GM23338 (cell line): ENCODE measurements at regions not wholly inside any gene's neighbourhood (a gene's known extent, or its start where the extent isn't known, plus 50 kb on each side); places are given as distances from the start of the nearest gene placed in this dataset.

Source experiments
- ATAC-seq: fragments of 200-7000 bp; cut with Tn5 transposase; 3 replicates; pipeline ENCODE4 v1.9.1; 2020
- DNase-seq: peaks from one replicate; pipeline ENCODE4 v3.0.0-alpha.2; 2015; ENCODE audit warnings: low spot score
- H2AFZ ChIP-seq: fragments of 200-600 bp; sonication (generic); 2 replicates; pipeline ENCODE4 v1.8.0; 2016; ENCODE audit warnings: antibody characterized with exemption, mild to moderate bottlenecking, moderate library complexity
- H3F3A ChIP-seq: fragments of 200-600 bp; sonication (generic); replicated peaks from 2 replicates; pipeline ENCODE4 v1.8.0; 2017; ENCODE audit warnings: antibody characterized with exemption, mixed run types, low read depth
- H3K27ac ChIP-seq: fragments of 200-600 bp; sonication (generic); 2 replicates; pipeline ENCODE4 v1.6.1; 2016; ENCODE audit warnings: low read depth
- H3K27me3 ChIP-seq: fragments of 200-600 bp; sonication (generic); 2 replicates; pipeline ENCODE4 v1.8.0; 2016; ENCODE audit warnings: mild to moderate bottlenecking, mixed run types, moderate library complexity; ENCODE audit not compliant: insufficient read depth
- H3K36me3 ChIP-seq: fragments of 200-600 bp; sonication (generic); 2 replicates; pipeline ENCODE4 v1.8.0; 2016; ENCODE audit warnings: mild to moderate bottlenecking; ENCODE audit not compliant: insufficient read depth
- H3K4me1 ChIP-seq: fragments of 200-600 bp; sonication (generic); 2 replicates; pipeline ENCODE4 v1.8.0; 2016; ENCODE audit warnings: mild to moderate bottlenecking, moderate library complexity; ENCODE audit not compliant: insufficient read depth
- H3K4me2 ChIP-seq: fragments of 200-600 bp; sonication (generic); 2 replicates; pipeline ENCODE4 v1.7.1; 2017; ENCODE audit warnings: mixed run types
- H3K4me3 ChIP-seq: fragments of 200-600 bp; sonication (generic); 2 replicates; pipeline ENCODE4 v1.6.1; 2016; ENCODE audit warnings: mixed run types
- H3K79me2 ChIP-seq: fragments of 200-600 bp; sonication (generic); replicated peaks from 2 replicates; pipeline ENCODE4 v1.8.0; 2017; ENCODE audit warnings: mild to moderate bottlenecking; ENCODE audit not compliant: insufficient read depth
- H3K9me2 ChIP-seq: fragments of 200-600 bp; sonication (generic); 2 replicates; pipeline ENCODE4 v1.8.0; 2017; ENCODE audit not compliant: insufficient read depth
- H4K20me1 ChIP-seq: fragments of 200-600 bp; sonication (generic); replicated peaks from 2 replicates; pipeline ENCODE4 v1.8.0; 2017; ENCODE audit warnings: mild to moderate bottlenecking; ENCODE audit not compliant: insufficient read depth
- H3K27ac Mint-ChIP-seq: 2 replicates; pipeline ENCODE4 v1.8.0; 2020; ENCODE audit warnings: inconsistent platforms, mild to moderate bottlenecking, moderate library complexity, mixed read lengths
- H3K27me3 Mint-ChIP-seq: 3 replicates; pipeline ENCODE4 v1.8.0; 2022; ENCODE audit warnings: low read depth, mild to moderate bottlenecking, moderate library complexity, mixed read lengths, inconsistent platforms; ENCODE audit not compliant: insufficient read depth, poor library complexity
- H3K36me3 Mint-ChIP-seq: 3 replicates; pipeline ENCODE4 v1.8.0; 2021; ENCODE audit warnings: low read depth, mild to moderate bottlenecking, inconsistent platforms, moderate library complexity, mixed read lengths
- H3K4me1 Mint-ChIP-seq: 3 replicates; pipeline ENCODE4 v1.8.0; 2020; ENCODE audit warnings: mild to moderate bottlenecking, inconsistent platforms, mixed read lengths
- H3K4me3 Mint-ChIP-seq: 3 replicates; pipeline ENCODE4 v1.8.0; 2021; ENCODE audit warnings: moderate library complexity, mild to moderate bottlenecking, inconsistent platforms, mixed read lengths
- H3K9me3 Mint-ChIP-seq: 3 replicates; pipeline ENCODE4 v1.8.0; 2020; ENCODE audit warnings: moderate library complexity, mild to moderate bottlenecking, inconsistent platforms, mixed read lengths
- CTCF ChIP-seq, 2 experiments: fragments of 200-600 bp in 1 of 2; sonication (generic) in 1 of 2; conservative IDR thresholded peaks; 2 replicates each; pipeline versions ENCODE4 v1.5.1 to v1.6.1; 2016 to 2017; ENCODE audit warnings: antibody characterized with exemption in 2 of 2, low read depth in 2 of 2, mild to moderate bottlenecking in 2 of 2, moderate library complexity in 1 of 2
- EZH2 ChIP-seq: fragments of 200-600 bp; sonication (generic); IDR thresholded peaks from one replicate; pipeline ENCODE4 v1.8.0; 2017; ENCODE audit warnings: antibody characterized with exemption, mild to moderate bottlenecking, low read depth; ENCODE audit not compliant: unreplicated experiment
- EZH2phosphoT487 ChIP-seq: fragments of 200-600 bp; sonication (generic); IDR thresholded peaks from one replicate; pipeline ENCODE4 v1.8.1; 2018; ENCODE audit warnings: antibody characterized with exemption; ENCODE audit not compliant: unreplicated experiment
- POLR2AphosphoS5 ChIP-seq: IDR thresholded peaks from 2 replicates; pipeline ENCODE4 v1.6.1; 2016; ENCODE audit warnings: antibody characterized with exemption, low read depth
- STAT1 ChIP-seq: IDR thresholded peaks from one replicate; pipeline ENCODE4 v1.6.1; 2016; ENCODE audit warnings: antibody characterized with exemption; ENCODE audit not compliant: unreplicated experiment
- ZNF114 ChIP-seq: fragments of 250-450 bp; sonication (Bioruptor Pico); IDR thresholded peaks from 2 replicates; pipeline ENCODE4 v1.5.0; 2020; ENCODE audit warnings: mild to moderate bottlenecking, moderate library complexity
- ZNF331 ChIP-seq: fragments of 250-450 bp; sonication (Bioruptor Pico); IDR thresholded peaks from 2 replicates; pipeline ENCODE4 v1.5.0; 2020; ENCODE audit warnings: low read depth, mild to moderate bottlenecking, moderate library complexity
- ZNF462 ChIP-seq: fragments of 250-450 bp; sonication (Bioruptor Pico); IDR thresholded peaks from 2 replicates; pipeline ENCODE4 v1.5.0; 2020; ENCODE audit warnings: mild to moderate bottlenecking, moderate library complexity

GRCh38 chr9:134971196-134971595 is 53.5 kb upstream of the FCN1 start:
- H3F3A ChIP-seq = no peaks in the 10 kb centered on the region
- peaks cover 6% of the 10 kb centered on the region for H3K27me3 Mint-ChIP-seq
- H2AFZ ChIP-seq = no peak overlapping the region
- TF ChIP-seq ZNF331 (no peak), POLR2AphosphoS5 (no peak), EZH2phosphoT487 (no peak), ZNF114 (CRISPR knock-in tag) (no peak), CTCF (conservative IDR thresholded peaks at IDR 0.05; ENCODE audit: low read depth in 2 of 2) (no peak), ZNF462 (CRISPR knock-in tag) (no peak), STAT1 (no peak), EZH2 (no peak)
- ATAC-seq (no peak), DNase-seq (no peak)
- no peaks in the 10 kb centered on the region for H3K36me3 Mint-ChIP-seq
- no peak overlapping the region for H3K4me3 Mint-ChIP-seq
- no peaks in the 10 kb centered on the region for H3K27me3 ChIP-seq
- peaks cover 51% of the 10 kb centered on the region for H3K4me1 Mint-ChIP-seq
- no peak overlapping the region for H3K27ac ChIP-seq
- H4K20me1 ChIP-seq = no peaks in the 10 kb centered on the region
- no peaks in the 10 kb centered on the region for H3K36me3 ChIP-seq
- no peaks in the 10 kb centered on the region for H3K79me2 ChIP-seq
- H3K4me1 ChIP-seq = peaks cover 25% of the 10 kb centered on the region
- no peak overlapping the region for H3K27ac Mint-ChIP-seq
- no peaks in the 10 kb centered on the region for H3K9me2 ChIP-seq
- H3K9me3 Mint-ChIP-seq = no peaks in the 10 kb centered on the region; the same call in 1 of the 3 replicates
- no peak overlapping the region for H3K4me2 ChIP-seq
- no peak overlapping the region for H3K4me3 ChIP-seq
